ENCODE measurements at regions not wholly inside any gene's neighbourhood (a gene's known extent, or its start where the extent isn't known, plus 50 kb on each side); places are given as distances from the start of the nearest gene placed in this dataset.
A peak's percentile ranks its signal among the peaks of the same experiment; 100 is the strongest.

DNA sequence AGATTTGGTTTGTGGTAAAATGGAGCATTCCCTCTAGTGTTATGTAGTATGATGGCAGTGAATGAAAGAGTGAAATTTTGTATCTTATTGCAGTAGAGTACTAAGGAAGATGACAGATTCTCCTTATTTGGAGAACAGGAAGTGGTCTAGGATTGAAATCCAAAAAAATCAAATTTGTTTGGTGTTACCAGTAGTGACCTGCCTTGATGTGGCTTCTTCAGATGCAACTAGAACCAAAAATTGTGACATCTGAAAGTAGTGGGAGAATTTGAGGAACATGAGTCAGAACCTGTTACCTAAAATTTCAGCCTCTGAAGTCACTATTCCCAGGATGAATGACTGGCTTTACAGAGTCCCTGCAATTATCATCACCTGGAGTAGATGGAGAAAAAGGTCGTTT lies 165.9 kb downstream of the KLF5 start:
- DNase-seq = no peak

DNA sequence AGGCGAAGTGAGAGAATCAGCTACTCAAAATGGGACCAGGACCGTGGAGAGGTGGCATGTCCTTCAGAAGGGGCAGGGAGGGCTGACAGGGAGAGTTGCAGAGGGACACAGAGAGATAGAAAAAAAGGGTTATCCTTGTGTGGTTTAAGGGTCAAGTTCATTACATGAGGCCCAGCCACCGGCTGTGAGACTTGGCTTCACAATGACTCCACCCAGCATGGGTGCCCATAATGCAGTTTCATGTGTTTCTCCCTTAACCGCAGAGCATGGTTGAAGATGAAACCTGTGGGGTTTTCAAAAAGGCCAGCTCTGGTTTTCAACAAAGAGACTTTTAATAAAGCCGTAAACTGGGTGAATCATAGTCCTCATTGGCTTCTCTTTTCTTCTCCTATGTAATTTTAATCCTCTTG lies 164.6 kb downstream of the KLF5 start:
- no peak for DNase-seq

DNA sequence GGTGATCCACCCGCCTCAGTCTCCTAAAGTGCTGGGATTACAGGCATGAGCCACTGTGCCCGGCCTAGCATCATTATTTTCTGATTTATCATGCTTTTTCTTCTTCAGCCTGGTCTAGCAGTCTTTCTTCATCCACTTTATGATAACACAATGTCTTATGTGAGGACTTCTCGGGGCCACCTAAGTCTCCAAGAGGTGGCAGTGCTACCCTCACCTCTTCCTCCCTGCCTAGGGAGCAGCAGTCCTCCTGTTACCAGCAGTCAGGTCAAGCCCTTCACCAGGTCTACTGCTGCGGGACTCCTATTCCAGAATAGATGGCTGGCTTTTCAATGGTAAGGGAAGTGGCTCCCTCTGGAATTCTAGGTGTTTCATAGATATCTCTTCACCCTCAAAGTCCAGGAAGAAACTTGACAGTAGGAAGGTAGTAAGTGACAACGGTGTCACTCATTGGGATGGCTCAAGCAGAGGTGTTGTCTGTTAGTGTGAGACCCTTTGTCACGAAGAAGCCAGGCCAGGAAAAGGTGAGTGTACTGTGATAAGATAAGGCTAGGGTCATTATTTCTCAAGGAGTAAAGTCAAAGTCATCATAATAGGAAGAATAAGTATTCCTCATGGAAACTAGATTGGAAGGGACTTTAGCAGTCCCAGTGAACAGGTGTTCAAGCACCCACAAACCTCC lies 164.0 kb downstream of the KLF5 start:
- DNase-seq = no peak

DNA sequence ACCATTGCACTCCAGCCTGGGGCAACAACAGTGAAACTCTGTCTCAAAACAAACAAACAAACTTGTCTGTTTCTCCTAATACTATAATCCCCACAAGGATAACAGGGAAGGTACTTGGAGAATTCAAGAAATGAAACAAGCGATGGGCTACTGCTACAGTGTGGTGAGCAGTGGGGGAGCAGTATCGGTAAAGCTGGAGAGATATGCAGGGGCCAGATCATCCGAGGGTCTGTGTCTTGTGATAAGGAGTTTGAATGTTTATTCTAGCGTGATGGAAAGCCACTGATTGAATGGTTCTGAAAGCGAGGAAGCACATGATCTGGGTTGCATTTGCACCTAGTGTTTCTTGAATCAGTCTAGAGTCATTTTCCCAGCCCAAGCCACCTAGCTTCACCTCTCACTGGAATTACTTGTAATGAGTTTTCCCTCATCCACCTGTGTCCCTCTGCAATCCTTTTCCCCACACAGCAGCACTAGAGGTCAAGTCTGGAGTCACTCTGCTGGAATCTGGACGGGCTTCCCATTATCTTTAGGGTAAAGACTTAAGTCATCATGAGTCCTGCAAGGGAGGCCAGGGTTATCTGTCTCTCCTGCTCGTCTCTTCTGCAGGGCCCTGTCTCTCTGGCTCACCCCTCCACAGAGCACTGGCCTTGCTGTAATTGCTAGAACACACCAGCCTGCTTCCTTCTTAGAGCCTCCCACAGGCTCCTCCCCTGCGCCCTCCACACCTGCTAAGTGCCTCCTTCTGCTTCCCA lies 162.3 kb downstream of the KLF5 start:
- DNase-seq = no peak

DNA sequence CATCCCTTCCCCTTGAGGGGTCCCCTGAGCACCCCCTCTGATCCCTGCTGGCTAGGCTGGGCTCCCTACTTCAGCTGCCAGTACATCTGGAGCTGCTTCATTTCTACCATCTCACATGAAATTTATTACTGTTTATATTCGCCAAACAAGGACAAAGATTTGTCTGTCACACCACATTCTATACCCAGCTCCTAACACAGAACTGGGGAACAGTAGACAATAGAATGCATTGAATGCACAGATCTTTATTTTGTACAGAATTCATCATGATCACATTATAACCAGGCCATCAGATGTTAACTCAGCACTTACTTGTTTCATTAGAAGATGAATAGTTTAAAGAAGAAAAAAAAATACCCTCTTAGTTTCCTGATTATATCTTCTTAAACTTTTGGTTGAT lies 159.4 kb downstream of the KLF5 start:
- DNase-seq = no peak

DNA sequence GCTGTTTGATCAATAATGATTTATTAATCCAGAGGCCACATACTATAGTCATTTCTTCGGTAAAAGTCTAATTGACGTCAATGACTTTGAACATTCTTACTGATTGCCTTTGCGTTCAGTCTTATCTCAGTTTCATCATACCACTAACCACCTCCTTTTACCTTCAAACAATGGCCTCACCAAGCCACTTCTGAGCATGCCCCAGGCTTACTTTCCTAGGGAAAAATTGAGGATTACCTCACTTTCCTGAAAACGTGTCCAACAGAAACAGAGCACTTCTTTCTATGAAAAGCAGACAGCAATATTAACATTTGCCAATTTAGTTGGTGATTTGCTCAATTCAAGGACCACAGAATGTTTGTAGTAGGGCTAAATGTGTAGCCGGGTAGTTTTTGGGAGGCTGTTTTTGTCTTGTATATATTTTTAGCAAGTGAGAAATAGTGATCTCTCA lies 157.6 kb downstream of the KLF5 start:
- no peak for DNase-seq

DNA sequence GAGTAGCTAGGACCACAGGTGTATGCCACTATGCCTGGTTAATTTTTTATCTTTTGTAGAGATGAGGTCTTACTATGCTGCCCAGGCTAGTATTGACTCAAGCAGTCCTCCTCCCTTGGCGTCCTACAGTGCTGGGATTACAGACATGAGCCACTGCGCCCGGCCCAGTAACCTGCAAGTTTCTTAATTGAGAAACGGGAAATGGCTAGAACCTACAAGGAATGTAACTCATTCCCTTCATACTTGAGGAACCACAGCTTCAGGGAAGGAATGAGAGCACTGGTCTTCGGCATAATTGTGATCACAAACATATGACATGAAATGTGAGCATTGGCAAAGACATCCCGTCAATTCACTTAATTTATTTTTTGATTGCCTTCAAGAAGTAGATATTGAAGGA lies 157.0 kb downstream of the KLF5 start:
- DNase-seq = no peak

DNA sequence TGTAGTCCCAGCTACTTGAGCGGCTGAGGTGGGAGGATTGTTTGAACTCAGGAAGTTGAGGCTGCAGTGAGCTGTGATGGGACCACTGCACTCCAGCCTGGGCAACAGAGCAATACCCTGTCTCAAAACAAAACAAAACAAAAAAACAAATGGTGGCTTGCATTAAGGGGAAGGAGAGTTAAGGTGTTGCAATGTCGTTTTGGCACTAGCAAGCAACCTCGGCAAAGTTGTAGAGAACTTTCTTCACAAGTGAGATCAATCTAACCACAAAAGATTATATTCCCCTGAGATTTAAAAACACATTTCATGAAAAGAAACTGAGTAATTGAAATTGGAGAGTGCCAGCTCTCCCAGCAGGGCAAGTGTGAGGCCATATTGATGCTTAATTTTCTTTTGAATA lies 153.7 kb downstream of the KLF5 start:
- peak; percentile 8 for DNase-seq

DNA sequence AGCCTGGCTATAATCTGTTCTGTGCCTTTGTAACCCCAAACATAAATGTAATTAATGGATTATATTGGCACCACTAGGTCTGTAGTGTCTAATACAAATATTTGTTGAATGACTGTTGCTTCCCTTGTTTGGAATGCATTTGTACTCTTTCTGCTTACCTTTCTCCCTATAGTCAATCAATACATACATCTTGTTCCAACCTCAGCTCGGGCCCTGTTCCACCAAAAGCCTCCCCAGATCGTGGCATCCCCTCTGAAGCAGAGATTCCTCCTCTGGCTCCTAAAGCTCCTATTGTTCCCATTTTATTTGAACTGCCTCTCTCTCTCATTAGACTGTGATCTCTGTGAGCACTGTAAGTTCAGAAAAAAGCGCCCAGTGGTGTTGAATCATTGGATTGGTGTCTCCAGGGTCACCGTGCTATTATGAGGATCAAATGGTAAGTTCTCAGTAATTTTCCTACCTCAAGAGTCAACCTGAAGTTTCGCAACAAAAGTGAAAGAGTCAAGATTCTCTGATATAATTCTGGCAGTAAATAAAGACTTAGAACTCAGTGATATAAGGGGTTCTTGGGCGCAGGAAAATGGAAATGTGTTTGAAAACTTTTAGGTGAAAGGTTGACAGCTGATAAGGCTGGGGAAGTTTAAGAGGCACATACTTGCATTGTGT lies 151.5 kb downstream of the KLF5 start:
- no peak for DNase-seq

DNA sequence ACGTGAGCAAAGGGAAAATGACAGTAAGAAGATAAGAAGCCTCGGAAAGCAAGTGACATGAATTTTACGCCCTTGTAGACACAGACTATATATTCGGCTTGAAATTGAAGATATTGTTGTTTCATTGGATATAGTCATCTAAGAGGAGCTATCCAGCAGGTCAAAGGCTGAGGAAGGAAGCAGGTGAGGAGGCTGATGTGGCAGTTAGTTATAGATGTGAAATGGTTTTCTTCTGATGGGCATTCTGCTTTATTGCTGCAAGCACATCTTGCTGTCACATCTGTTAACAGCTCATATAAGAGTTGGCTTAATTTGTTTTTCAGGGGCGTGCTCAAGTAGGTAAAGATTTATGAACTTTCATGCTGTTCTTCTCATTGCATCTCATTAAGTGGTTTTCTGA lies 146.1 kb downstream of the KLF5 start:
- no peak for DNase-seq

DNA sequence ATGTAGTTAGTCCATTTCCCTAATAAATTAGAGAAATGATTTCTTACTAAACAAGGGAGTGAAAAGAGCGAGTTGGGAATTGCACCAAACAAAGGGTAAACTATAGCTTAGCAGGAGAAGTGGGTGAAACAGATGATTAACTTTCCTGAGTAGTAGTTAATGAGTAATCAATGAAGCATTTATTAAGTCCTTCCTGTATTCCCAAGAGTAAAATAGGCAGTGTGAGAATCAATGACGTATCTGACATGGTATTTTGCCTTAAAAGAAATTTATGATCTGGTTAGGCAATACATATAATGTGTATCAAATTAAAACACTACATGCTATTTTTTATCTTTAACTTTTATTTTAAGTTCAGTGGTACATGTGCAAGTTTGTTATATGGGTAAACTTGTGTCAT lies 142.8 kb downstream of the KLF5 start:
- no peak for DNase-seq

DNA sequence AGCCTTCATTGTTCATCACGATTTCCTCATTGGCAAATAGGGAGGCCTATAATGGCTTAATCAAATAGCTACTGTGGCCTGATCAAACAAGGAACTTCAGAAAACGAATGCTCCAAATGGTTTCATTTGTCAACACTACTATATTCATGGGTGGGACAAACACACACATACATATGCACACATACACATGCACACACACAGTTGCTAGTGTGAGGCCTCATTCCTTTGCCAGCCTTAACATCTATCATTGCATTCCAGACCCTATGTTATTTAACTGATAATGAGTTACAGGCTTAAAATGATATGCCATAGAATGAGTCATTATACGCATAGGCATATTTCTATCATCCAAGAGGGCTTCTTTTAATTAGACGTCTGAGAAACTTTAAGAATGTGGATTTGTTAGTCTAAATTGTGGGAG lies 140.2 kb downstream of the KLF5 start:
- no peak for DNase-seq

DNA sequence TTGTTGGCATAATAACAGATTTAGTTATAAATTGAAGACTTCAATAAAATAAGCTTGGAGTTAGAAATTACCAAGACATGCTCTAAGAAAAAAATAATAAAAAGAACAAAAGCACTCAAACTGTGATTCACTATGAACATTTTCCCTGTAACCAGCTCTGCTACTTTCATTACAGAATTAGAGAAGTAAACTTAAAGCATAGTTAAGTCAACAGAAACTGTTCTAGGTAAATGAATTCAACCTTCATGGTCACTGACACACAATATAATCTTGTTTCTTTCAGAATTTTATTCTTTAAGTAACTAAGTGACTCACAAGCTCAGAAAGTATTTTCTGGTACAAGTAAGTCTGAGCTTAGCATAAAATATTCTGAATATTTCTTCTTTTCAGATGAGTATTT lies 136.3 kb downstream of the KLF5 start:
- no peak for DNase-seq

DNA sequence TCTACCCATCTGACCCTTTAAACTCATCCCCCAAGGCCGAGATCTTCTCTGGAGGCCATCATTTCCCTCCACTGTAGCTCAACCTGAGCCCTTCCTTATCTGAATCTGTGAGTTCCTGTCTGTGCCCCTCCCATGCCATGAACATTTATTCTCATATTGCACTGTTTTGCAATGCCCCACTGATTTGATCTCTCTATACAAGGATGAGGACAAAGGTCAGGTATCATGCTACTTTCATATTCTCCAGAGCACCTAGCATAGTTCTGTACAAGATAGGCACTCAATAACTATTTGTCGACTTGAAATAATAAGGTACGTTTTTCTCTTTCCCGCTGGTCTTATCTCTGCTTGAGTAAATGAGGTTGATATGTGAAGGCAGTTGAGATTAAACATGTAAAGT lies 135.5 kb downstream of the KLF5 start:
- DNase-seq = no peak

DNA sequence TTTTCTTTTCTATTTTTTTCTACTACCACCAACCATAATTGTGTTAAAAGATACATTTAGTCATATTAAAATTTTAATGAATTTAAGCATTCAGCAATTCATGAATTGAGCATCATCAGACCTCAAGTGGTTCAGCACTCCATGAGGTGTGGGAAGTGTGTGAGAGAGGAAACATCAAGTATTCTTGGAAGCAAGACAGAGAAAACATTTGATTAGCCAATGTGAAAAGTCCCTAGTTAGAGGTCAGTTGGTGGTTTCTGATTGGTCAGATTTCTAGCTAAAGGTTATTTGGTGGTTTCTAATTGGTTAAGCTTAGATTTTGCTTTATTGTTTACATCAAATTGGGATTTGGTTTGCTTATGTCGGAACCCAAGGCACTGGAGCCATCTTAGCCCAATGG lies 134.7 kb downstream of the KLF5 start:
- DNase-seq = no peak

DNA sequence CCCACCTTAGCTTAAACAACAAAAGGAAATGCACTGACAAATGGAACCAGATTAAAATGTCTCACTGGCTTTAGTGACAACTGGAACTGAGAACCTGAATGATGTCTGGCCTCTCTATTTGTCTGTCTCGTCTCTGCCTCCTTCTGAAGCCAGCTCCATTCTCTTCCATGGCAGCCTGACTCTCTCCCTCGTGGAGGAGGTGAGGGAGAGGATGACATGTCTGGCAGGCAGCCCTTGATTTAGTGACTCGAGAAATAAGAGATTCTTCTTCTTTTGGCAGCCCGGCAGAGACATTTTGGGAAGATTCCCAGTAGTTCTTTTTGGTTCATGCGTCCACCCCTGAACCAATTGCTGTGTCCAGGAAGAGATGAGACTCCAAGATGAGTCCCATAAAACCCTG lies 131.7 kb downstream of the KLF5 start:
- no peak for DNase-seq

DNA sequence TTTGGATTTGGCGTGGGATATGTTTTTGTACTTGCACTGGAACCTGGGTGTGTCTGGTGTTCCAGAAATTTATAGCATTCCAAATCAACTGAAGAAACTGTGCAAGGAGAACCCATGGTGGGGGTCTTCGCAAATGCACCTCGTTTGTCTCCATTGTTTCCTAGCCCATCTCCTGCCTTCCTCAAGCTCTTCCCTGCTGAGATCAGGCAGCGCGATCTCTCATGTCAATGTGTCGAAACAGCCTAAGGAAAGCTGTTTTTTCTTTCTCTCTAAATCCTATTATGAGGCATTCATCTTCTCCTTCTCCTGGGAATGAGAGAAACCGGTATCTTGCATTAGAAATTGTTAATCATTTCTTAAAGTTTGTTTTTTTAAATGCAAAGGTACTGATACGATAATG lies 131.0 kb downstream of the KLF5 start:
- no peak for DNase-seq

DNA sequence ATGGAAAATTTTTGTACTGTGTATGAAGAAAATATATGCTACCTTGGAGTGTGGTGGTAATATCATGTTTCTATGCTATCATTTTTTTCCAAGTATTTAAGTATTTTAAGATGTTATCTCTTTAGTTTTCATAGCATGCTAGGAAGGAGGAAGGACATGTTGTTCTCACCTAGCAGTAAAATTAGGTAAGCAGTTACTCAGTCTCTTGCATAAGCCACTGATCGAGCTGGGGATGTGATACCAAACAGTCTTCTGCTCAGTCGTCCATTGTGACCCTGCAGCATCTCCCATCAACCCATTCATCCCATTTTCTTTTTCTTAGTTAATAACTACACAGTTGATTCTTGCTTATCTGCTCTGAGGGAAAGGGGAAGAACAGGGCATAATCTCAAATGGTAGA lies 130.6 kb downstream of the KLF5 start:
- no peak for DNase-seq

DNA sequence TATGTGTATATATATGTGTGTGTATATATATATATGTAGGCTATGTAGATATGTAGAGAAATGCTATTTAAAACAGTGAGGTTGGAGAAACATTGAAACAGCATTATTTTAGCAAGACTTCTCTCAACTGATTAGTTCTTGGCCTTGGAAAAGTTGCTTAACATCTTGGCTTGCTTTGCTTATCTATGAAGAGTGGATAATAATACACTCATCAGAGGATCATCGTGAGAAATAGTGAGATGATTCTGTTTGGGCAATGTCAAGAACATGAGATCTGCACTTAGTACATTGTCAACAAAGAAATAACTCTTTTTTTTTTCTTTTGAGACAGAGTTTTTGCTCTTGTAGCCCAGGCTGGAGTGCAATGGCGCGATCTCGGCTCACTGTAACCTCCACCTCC lies 128.3 kb downstream of the KLF5 start:
- no peak for DNase-seq

DNA sequence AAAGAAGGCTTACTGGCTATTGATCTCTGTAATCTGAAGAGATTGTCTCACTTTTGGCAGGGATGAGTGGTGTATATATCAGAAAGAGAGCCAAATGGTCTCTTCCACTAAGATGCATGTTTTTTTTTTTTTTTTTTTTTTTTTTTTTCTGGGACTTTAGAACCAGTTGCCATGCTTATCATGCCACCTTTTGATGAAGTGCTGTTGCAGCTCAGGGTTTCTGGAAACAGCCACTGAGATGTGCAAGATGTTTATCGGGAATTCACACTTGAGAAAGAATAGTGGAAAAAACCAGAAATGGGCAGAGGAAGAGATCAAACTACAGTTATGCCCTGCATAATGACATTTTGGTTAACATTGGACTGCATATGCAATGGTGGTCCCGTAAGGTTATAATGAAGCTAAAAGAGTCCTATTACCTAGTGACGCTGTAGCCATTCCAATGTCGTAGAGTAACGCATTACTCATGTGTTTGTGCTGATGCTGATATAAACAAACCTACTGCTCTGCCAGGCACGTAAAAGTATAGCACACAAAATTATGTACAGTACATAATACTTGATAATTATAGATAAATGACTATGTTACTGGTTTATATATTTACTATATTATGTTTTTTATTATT lies 121.0 kb downstream of the KLF5 start:
- DNase-seq = no peak

DNA sequence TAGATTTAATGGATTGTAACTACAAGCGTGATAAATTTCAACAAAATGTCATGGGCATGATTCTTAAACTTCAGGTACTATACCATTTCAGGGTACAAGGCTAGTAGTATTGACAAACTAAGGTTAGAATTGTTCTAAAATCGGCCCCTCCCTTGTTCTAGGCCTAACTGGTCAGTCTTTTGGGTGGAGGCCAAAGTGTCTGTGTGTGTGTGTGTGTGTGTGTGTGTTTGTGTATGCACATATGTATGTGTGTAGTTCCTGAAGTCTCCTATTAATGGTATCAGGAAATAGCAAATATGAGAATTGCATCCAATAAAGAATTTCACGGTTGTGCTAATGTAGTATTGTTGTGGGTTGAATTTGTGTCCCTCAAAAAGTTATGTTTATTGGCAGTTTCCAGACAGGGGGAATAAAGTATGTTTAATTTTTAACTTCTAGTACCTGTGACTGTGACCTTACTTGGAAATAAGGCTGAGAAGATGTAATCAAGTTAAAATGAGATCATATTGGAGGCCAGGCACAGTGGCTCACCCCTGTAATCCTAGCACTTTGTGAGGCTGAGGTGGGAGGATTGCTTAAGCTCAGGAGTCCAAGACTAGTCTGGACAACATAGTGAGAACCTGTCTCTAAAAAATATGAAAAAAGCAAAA lies 119.2 kb downstream of the KLF5 start:
- no peak for DNase-seq

DNA sequence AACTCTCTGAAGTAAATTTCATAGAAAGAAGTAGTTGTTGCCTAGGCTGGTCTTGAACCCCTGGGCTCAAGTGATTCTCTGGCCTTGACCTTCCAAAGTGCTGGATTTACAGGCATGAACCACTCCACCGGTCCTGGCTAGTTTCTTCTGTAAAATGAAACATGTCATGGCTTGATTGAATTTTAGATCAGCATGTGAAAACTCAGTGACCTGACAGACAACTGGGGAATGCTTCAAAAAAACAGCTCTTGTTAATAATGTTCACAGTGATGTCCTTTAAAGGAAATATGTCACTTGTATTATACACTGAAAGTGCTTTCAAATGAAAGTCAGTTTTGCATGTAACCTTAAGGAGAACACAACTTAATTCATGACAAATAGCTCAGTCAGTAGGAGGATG lies 118.2 kb downstream of the KLF5 start:
- no peak for DNase-seq

DNA sequence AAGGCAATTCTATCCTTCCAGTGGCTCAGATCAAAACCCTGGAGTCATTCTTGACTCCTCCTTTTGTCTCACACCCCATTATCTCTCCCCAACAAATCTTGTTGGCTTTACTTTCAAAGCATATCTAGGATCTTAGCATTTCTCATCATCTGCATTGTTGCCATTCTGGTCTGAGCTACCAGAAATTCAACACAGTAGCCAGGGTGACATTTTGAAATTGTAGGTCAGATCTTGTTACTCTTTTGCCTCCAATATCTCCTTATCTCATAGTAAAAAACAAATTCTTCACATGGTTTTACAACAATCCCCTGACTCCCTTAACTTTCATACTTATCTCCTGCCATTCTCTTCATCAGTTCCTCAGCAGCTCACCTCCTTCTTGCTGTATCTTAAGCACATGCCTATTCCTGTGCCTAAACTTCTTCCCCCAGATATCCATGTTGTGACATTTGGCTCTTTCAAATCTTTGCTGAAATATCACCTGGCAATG lies 115.8 kb downstream of the KLF5 start:
- DNase-seq = no peak

Data from CD4-positive, alpha-beta T cell treated with Interleukin-17A for 4 hours (primary cell).